SU-DHL-6 (cell line): ENCODE measurements at regions not wholly inside any gene's neighbourhood (a gene's known extent, or its start where the extent isn't known, plus 50 kb on each side); places are given as distances from the start of the nearest gene placed in this dataset.

Source experiments
- H2AFZ ChIP-seq: fragments of 200-600 bp; sonication (generic); 2 replicates; pipeline ENCODE4 v1.6.1; 2014; ENCODE audit warnings: low read depth, mild to moderate bottlenecking, moderate library complexity, mixed read lengths, antibody characterized with exemption, low read length; ENCODE audit not compliant: severe bottlenecking
- H3F3A ChIP-seq: fragments of 200-600 bp; shearing (Covaris generic); 2 replicates; pipeline ENCODE4 v1.6.0; 2016; ENCODE audit warnings: antibody characterized with exemption, mild to moderate bottlenecking; ENCODE audit not compliant: insufficient read depth
- H3K27ac ChIP-seq: fragments of 200-600 bp; sonication (generic); 2 replicates; pipeline ENCODE4 v1.5.1; 2016; ENCODE audit warnings: low read depth, mild to moderate bottlenecking, low read length, moderate library complexity, mixed read lengths
- H3K27me3 ChIP-seq: fragments of 200-600 bp; sonication (generic), shearing (Covaris generic); 2 replicates; pipeline ENCODE4 v1.6.0; 2014; ENCODE audit warnings: mild to moderate bottlenecking, low read length
- H3K36me3 ChIP-seq: fragments of 200-600 bp; sonication (generic); 2 replicates; pipeline ENCODE4 v1.6.1; 2014; ENCODE audit warnings: mild to moderate bottlenecking, low read length, mixed read lengths
- H3K4me2 ChIP-seq: fragments of 300-600, 200-600 bp; shearing (Covaris generic), sonication (generic); 2 replicates; pipeline ENCODE4 v1.6.0; 2014; ENCODE audit warnings: low read length, low read depth, mild to moderate bottlenecking; ENCODE audit not compliant: poor library complexity, severe bottlenecking
- H3K4me3 ChIP-seq: fragments of 200-600 bp; sonication (generic); 2 replicates; pipeline ENCODE4 v1.5.1; 2014; ENCODE audit warnings: antibody characterized with exemption, low read length, mild to moderate bottlenecking, mixed read lengths; ENCODE audit not compliant: insufficient read depth, poor library complexity, severe bottlenecking
- H3K79me2 ChIP-seq: fragments of 200-600 bp; sonication (generic); 2 replicates; pipeline ENCODE4 v1.6.1; 2014; ENCODE audit warnings: mild to moderate bottlenecking, low read length, moderate library complexity; ENCODE audit not compliant: insufficient read depth
- H3K9ac ChIP-seq: fragments of 200-600 bp; sonication (generic); 2 replicates; pipeline ENCODE4 v1.7.0; 2014; ENCODE audit warnings: mild to moderate bottlenecking, low read length
- H3K9me2 ChIP-seq: fragments of 200-600 bp; sonication (generic); replicated peaks from 2 replicates; pipeline ENCODE4 v1.6.1; 2014; ENCODE audit warnings: low read length; ENCODE audit not compliant: insufficient read depth
- H3K9me3 ChIP-seq: fragments of 200-600 bp; sonication (generic); 2 replicates; pipeline ENCODE4 v1.6.1; 2014; ENCODE audit warnings: low read length, mixed read lengths; ENCODE audit not compliant: insufficient read depth
- H4K20me1 ChIP-seq: fragments of 200-600 bp; sonication (generic); 2 replicates; pipeline ENCODE4 v1.6.1; 2014; ENCODE audit warnings: low read depth, mild to moderate bottlenecking, antibody characterized with exemption, low read length, moderate library complexity, mixed read lengths
- CTCF ChIP-seq: fragments of 200-600 bp; sonication (generic); IDR thresholded peaks from one replicate; pipeline ENCODE4 v1.5.1; 2017; ENCODE audit warnings: antibody characterized with exemption, mild to moderate bottlenecking, low read length, moderate library complexity; ENCODE audit not compliant: insufficient read depth, poor library complexity, severe bottlenecking
- EZH2phosphoT487 ChIP-seq: fragments of 200-600 bp; sonication (generic), shearing (Covaris generic); conservative IDR thresholded peaks from 2 replicates; pipeline ENCODE4 v1.6.1; 2018; ENCODE audit warnings: mild to moderate bottlenecking, antibody characterized with exemption, low read length, moderate library complexity, mixed read lengths

DNA sequence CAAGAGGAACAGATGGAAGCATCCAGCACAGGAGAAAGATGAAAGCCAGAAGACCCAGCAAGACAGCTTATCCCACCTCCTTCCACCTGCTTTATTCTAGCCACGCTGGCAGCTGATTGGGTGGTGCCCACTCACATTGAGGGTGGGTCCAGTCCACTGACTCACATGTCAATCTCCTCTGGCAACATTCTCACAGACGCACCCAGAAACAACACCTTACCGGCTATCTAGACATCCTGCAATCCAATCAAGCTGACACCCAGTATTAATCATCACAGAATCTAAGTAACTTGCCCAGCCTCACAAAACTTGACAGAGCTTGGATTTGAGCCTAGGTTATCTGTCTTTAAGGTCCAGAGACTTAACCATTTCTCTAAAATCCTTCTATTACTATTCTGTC, 208.9 kb downstream of the PAH start:
- TF ChIP-seq EZH2phosphoT487 (no peak), CTCF (no peak)

DNA sequence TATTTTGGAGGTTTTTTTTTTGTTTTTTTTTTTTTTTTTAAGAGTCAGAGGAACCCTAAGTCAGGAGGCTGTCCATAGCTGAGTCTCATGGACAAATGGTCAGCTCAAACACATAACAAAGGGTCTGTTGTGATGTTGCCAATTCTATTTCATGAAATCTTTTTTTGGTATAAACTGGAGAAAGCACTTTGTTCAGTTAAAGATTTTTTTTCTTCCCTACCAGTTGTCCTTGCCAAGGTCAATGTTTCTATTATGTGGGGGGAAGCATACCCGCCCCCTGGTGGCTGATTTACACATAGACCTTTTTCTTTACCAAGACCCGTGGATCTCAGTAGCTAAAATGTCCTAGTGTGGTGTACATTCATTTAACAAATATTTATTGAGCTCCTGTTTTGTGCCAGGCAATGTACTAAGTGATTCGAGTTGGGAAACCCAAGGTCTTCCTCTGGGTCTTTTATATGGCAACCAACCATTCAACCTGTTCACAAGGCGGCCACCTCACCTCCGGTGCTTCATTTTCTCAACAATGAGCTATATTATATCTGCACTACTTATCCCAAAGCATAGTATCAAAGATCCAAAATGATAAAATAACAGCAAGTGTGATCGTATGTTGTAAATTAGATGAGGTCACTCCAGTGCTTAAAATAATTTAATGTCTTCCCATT, 214.5 kb downstream of the PAH start:
- Histone ChIP-seq H3K4me2 (no peak overlapping the region), H3F3A (no peaks in the 10 kb centered on the region), H3K27ac (no peak overlapping the region), H3K9ac (no peak overlapping the region), H3K4me3 (no peak overlapping the region), H3K79me2 (no peaks in the 10 kb centered on the region), H3K36me3 (no peaks in the 10 kb centered on the region), H3K9me2 (no peaks in the 10 kb centered on the region), H2AFZ (no peak overlapping the region), H3K9me3 (no peaks in the 10 kb centered on the region), H3K27me3 (no peaks in the 10 kb centered on the region), H4K20me1 (no peaks in the 10 kb centered on the region)
- TF ChIP-seq CTCF (peak; percentile 35), EZH2phosphoT487 (no peak)

More for the DNA sequence above, 208.9 kb downstream of the PAH start:
- H4K20me1 ChIP-seq, result no peaks in the 10 kb centered on the region
- no peaks in the 10 kb centered on the region for H3K9me3 ChIP-seq
- H3K4me2 ChIP-seq, result no peak overlapping the region
- no peaks in the 10 kb centered on the region for H3F3A ChIP-seq
- no peak overlapping the region for H3K27ac ChIP-seq
- no peaks in the 10 kb centered on the region for H3K9me2 ChIP-seq
- H2AFZ ChIP-seq, result no peak overlapping the region
- no peak overlapping the region for H3K4me3 ChIP-seq
- no peaks in the 10 kb centered on the region for H3K79me2 ChIP-seq
- H3K9ac ChIP-seq, result no peak overlapping the region
- H3K27me3 ChIP-seq, result no peaks in the 10 kb centered on the region
- no peaks in the 10 kb centered on the region for H3K36me3 ChIP-seq

DNA sequence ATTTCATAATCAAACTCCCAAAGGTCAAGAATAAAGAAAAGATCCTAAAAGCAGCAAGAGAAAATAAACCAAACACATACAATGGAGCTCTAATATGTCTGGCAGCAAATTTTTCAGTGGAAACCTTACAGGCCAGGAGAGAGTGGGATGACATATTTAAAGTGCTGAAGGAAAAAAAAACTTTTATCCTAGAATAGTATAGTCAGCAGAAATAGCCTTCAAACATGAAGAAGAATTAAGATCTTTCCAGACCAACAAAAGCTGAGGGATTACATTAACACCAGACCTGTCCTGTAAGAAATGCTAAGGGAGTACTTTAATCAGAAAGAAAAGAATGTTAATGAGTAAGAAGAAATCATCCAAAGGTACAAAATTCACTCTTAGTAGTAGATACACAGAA, 215.7 kb upstream of the IGF1 start:
- H4K20me1 ChIP-seq, result no peaks in the 10 kb centered on the region
- H3F3A ChIP-seq, result no peaks in the 10 kb centered on the region
- H3K79me2 ChIP-seq, result no peaks in the 10 kb centered on the region
- TF ChIP-seq EZH2phosphoT487, result no peak
- no peak for TF ChIP-seq CTCF
- no peaks in the 10 kb centered on the region for H3K9me3 ChIP-seq
- no peaks in the 10 kb centered on the region for H3K36me3 ChIP-seq
- H3K4me3 ChIP-seq, result no peak overlapping the region
- no peak overlapping the region for H3K4me2 ChIP-seq
- no peak overlapping the region for H3K9ac ChIP-seq
- H3K27me3 ChIP-seq, result no peaks in the 10 kb centered on the region
- H3K27ac ChIP-seq, result no peak overlapping the region
- H2AFZ ChIP-seq, result no peak overlapping the region
- no peaks in the 10 kb centered on the region for H3K9me2 ChIP-seq
